H1 (cell line): ENCODE measurements at regions not wholly inside any gene's neighbourhood (a gene's known extent, or its start where the extent isn't known, plus 50 kb on each side); places are given as distances from the start of the nearest gene placed in this dataset.

ENCODE experiments used
- CTCF ChIA-PET: fragments of 300-600 bp; sonication (Branson Sonifier 250); formaldehyde crosslinking; loops from one replicate; lab custom pipeline; 2021; ENCODE audit not compliant: partially characterized antibody; lab: Charles Lee
- POLR2A ChIA-PET: fragments of 300-600 bp; sonication (Branson Sonifier 250); formaldehyde crosslinking; loops from one replicate; lab custom pipeline; 2021; ENCODE audit warnings: inconsistent platforms; ENCODE audit not compliant: partially characterized antibody; lab: Charles Lee
- DNase-seq, 2 experiments: peaks; one replicate each; pipeline versions ENCODE4 v3.0.0 to v3.0.0-alpha.2; 2010 to 2022; ENCODE audit warnings: low spot score in 2 of 2, low read depth in 1 of 2, mixed read lengths in 1 of 2
- FAIRE-seq: peaks from 2 replicates; lab custom pipeline; 2011; peaks lifted over from hg19 to GRCh38; lab: Jason Lieb, UNC
- H2AFZ ChIP-seq: 2 replicates; pipeline ENCODE4 v1.8.1; 2012; ENCODE audit warnings: low read length, inconsistent platforms
- H2AK5ac ChIP-seq: 2 replicates; pipeline ENCODE4 v1.6.1; 2013; ENCODE audit warnings: low read depth, low read length
- H2BK120ac ChIP-seq: replicated peaks from 2 replicates; pipeline ENCODE3; 2013; ENCODE audit warnings: low read depth, low read length, inconsistent platforms
- H2BK12ac ChIP-seq: 2 replicates; pipeline ENCODE4 v1.6.1; 2013; ENCODE audit warnings: low read depth, low read length
- H2BK15ac ChIP-seq: 2 replicates; pipeline ENCODE4 v1.6.1; 2013; ENCODE audit warnings: low read length
- H2BK20ac ChIP-seq: 2 replicates; pipeline ENCODE4 v1.6.1; 2013; ENCODE audit warnings: low read length
- H2BK5ac ChIP-seq: 2 replicates; pipeline ENCODE4 v1.6.1; 2013; ENCODE audit warnings: low read depth, low read length
- H3K14ac ChIP-seq: 2 replicates; pipeline ENCODE4 v1.6.1; 2013; ENCODE audit warnings: inconsistent platforms; ENCODE audit not compliant: insufficient read length
- H3K18ac ChIP-seq: 2 replicates; pipeline ENCODE4 v1.6.1; 2013; ENCODE audit warnings: low read length; ENCODE audit errors: extremely low read depth
- H3K23ac ChIP-seq: 2 replicates; pipeline ENCODE4 v1.6.1; 2013; ENCODE audit warnings: inconsistent platforms; ENCODE audit not compliant: insufficient read length
- H3K23me2 ChIP-seq: 2 replicates; pipeline ENCODE4 v1.6.1; 2013; ENCODE audit warnings: low read depth, low read length
- H3K27ac ChIP-seq: 2 replicates; pipeline ENCODE4 v1.6.1; 2011; ENCODE audit warnings: low read depth, low read length, inconsistent platforms
- H3K27me3 ChIP-seq, 4 experiments: replicated peaks in 1 of 4; 1 replicate in 1 of 4; 2 replicates in 3 of 4; pipeline versions ENCODE4 v1.6.1 to v1.8.1; 2011 to 2013; ENCODE audit warnings: low read length in 3 of 4, mild to moderate bottlenecking in 3 of 4, inconsistent platforms in 2 of 4, mixed read lengths in 2 of 4, moderate library complexity in 1 of 4; ENCODE audit not compliant: control insufficient read depth in 3 of 4, insufficient read depth in 3 of 4; ENCODE audit errors: extremely low read depth in 1 of 4
- H3K36me3 ChIP-seq, 4 experiments: 2 replicates each; pipeline versions ENCODE4 v1.6.1 to v1.8.1; 2011 to 2013; ENCODE audit warnings: mild to moderate bottlenecking in 4 of 4, low read length in 3 of 4, moderate library complexity in 2 of 4, control low read depth in 1 of 4, inconsistent platforms in 1 of 4; ENCODE audit not compliant: insufficient read depth in 4 of 4, control insufficient read depth in 2 of 4
- H3K4ac ChIP-seq: replicated peaks from 2 replicates; pipeline ENCODE3; 2013; ENCODE audit warnings: low read length, low read depth, mixed read lengths, inconsistent platforms; ENCODE audit not compliant: insufficient read length
- H3K4me1 ChIP-seq, 4 experiments: replicated peaks in 1 of 4; 1 replicate in 1 of 4; 2 replicates in 3 of 4; pipeline versions ENCODE4 v1.6.1 to v1.8.1; 2011 to 2013; ENCODE audit warnings: low read length in 3 of 4, inconsistent platforms in 2 of 4, mixed read lengths in 1 of 4; ENCODE audit not compliant: insufficient read depth in 4 of 4, control insufficient read depth in 3 of 4
- H3K4me2 ChIP-seq, 2 experiments: 2 replicates each; pipeline versions ENCODE4 v1.6.1 to v1.8.1; 2011 to 2013; ENCODE audit warnings: low read depth in 2 of 2, low read length in 2 of 2, control low read depth in 1 of 2, inconsistent platforms in 1 of 2, mild to moderate bottlenecking in 1 of 2; ENCODE audit not compliant: insufficient read depth in 1 of 2
- H3K4me3 ChIP-seq, 4 experiments: fragments of 200-600, 300-600 bp in 1 of 4; sonication (generic), shearing (Covaris generic), sonication (Bioruptor Twin) in 1 of 4; 2 replicates each; pipeline versions ENCODE4 v1.5.1 to v1.8.1; 2011 to 2016; ENCODE audit warnings: low read length in 4 of 4, low read depth in 3 of 4, control low read depth in 2 of 4, inconsistent platforms in 2 of 4, mild to moderate bottlenecking in 2 of 4, mixed read lengths in 1 of 4, moderate library complexity in 1 of 4; ENCODE audit not compliant: insufficient read depth in 2 of 4; ENCODE audit errors: extremely low read depth in 1 of 4
- H3K56ac ChIP-seq: replicated peaks from 2 replicates; pipeline ENCODE3; 2013; ENCODE audit warnings: low read depth, mild to moderate bottlenecking, mixed read lengths, low read length, inconsistent platforms; ENCODE audit not compliant: insufficient read length
- H3K79me1 ChIP-seq: 2 replicates; pipeline ENCODE4 v1.6.1; 2013; ENCODE audit warnings: low read depth, low read length, control low read depth
- H3K79me2 ChIP-seq, 2 experiments: 2 replicates each; pipeline versions ENCODE4 v1.6.1 to v1.8.1; 2012 to 2013; ENCODE audit warnings: low read length in 2 of 2, mild to moderate bottlenecking in 2 of 2, inconsistent platforms in 1 of 2; ENCODE audit not compliant: insufficient read depth in 2 of 2, control insufficient read depth in 1 of 2
- H3K9ac ChIP-seq, 4 experiments: replicated peaks in 1 of 4; 1 replicate in 1 of 4; 2 replicates in 3 of 4; pipeline versions ENCODE4 v1.6.1 to v1.8.1; 2011 to 2013; ENCODE audit warnings: low read depth in 3 of 4, low read length in 3 of 4, control low read depth in 2 of 4, mild to moderate bottlenecking in 2 of 4, moderate library complexity in 2 of 4, inconsistent platforms in 1 of 4; ENCODE audit errors: extremely low read depth in 1 of 4
- H3K9me3 ChIP-seq, 2 experiments: 2 replicates each; pipeline versions ENCODE4 v1.6.1 to v1.8.1; 2012 to 2013; ENCODE audit warnings: mild to moderate bottlenecking in 2 of 2, moderate library complexity in 2 of 2, control low read depth in 1 of 2, inconsistent platforms in 1 of 2, low read depth in 1 of 2, low read length in 1 of 2, mixed read lengths in 1 of 2; ENCODE audit not compliant: insufficient read depth in 2 of 2
- H4K20me1 ChIP-seq, 2 experiments: replicated peaks in 1 of 2; 2 replicates each; pipeline versions ENCODE3 to v1.8.1; 2011 to 2013; ENCODE audit warnings: inconsistent platforms in 2 of 2, low read length in 2 of 2, mild to moderate bottlenecking in 1 of 2; ENCODE audit not compliant: insufficient read depth in 2 of 2, control insufficient read depth in 1 of 2
- H4K5ac ChIP-seq: 2 replicates; pipeline ENCODE4 v1.6.1; 2013; ENCODE audit warnings: low read length, low read depth, mixed read lengths, inconsistent platforms; ENCODE audit not compliant: insufficient read length
- H4K8ac ChIP-seq: 2 replicates; pipeline ENCODE4 v1.8.0; 2013; ENCODE audit warnings: mild to moderate bottlenecking, moderate library complexity, low read length, inconsistent platforms; ENCODE audit not compliant: insufficient read depth; ENCODE audit errors: extremely low read depth
- H4K91ac ChIP-seq: replicated peaks from 2 replicates; pipeline ENCODE3; 2013; ENCODE audit warnings: low read length, mixed read lengths, inconsistent platforms; ENCODE audit not compliant: insufficient read length
- CBX5 ChIP-seq: fragments of 300-800, 300-1000 bp; sonication (generic); IDR thresholded peaks from 2 replicates; pipeline ENCODE4 v1.7.1; 2016; ENCODE audit warnings: antibody characterized with exemption, low read length, low read depth
- CEBPB ChIP-seq: IDR thresholded peaks from 2 replicates; pipeline ENCODE4 v1.6.1; 2012; ENCODE audit warnings: low read depth, low read length
- EP300 ChIP-seq, 2 experiments: IDR thresholded peaks; 1 replicate in 1 of 2; 2 replicates in 1 of 2; pipeline ENCODE4 v1.6.1; 2011 to 2012; ENCODE audit warnings: low read depth in 2 of 2, low read length in 2 of 2, mild to moderate bottlenecking in 2 of 2, borderline replicate concordance in 1 of 2, inconsistent platforms in 1 of 2, moderate library complexity in 1 of 2
- WGBS, 2 experiments: shearing (Covaris generic) in 1 of 2; methylation state at CpG; one replicate each; pipeline versions ENCODE4 v1.1.6 to v1.1.7; 2013 to 2015; ENCODE audit warnings: low lambda C conversion rate in 2 of 2, mixed read lengths in 2 of 2, inconsistent platforms in 1 of 2, low coverage in 1 of 2, missing lambda C conversion rate in 1 of 2; ENCODE audit not compliant: insufficient replicate concordance in 2 of 2, insufficient coverage in 1 of 2, insufficient read length in 1 of 2; ENCODE audit errors: extremely low coverage in 1 of 2, missing lambda C conversion rate in 1 of 2; 5-methylcytosine and 5-hydroxymethylcytosine counted together

DNA sequence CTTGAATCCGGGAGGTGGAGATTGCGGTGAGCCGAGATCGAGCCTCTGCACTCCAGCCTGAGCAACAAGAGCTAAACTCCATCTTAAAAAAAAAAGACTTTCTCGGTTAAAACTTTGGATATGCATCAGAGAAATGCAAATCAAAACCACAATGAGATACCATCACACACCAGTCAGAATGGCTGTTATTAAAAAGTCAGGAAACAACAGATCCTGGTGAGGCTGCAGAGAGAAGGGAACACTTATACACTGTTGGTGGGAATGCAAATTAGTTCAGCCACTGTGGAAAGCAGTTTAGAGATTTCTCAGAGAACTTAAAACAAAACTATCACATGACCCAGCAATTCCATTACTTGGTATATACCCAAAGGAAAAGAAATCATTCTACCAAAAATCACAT is 619.4 kb upstream of the KIRREL3 start:
- Histone ChIP-seq H4K20me1 (no peaks in the 10 kb centered on the region), H3K4me2 (no peak overlapping the region), H2BK5ac (no peak overlapping the region), H2BK12ac (no peak overlapping the region), H3K4ac (no peak overlapping the region), H3K27ac (no peak overlapping the region), H2AFZ (no peak overlapping the region), H3K36me3 (no peaks in the 10 kb centered on the region), H3K9ac (no peak overlapping the region), H2AK5ac (no peak overlapping the region), H3K23ac (no peak overlapping the region), H3K18ac (no peak overlapping the region), H3K4me3 (no peak overlapping the region), H4K5ac (no peak overlapping the region), H2BK15ac (no peak overlapping the region), H3K79me1 (no peaks in the 10 kb centered on the region), H3K9me3 (no peaks in the 10 kb centered on the region), H3K4me1 (no peaks in the 10 kb centered on the region), H3K14ac (no peak overlapping the region), H3K79me2 (no peaks in the 10 kb centered on the region), H2BK120ac (no peak overlapping the region), H3K23me2 (no peaks in the 10 kb centered on the region), H3K27me3 (no peaks in the 10 kb centered on the region; a peak in 1 of 7 replicates), H2BK20ac (no peak overlapping the region), H4K8ac (no peak overlapping the region), H4K91ac (no peak overlapping the region), H3K56ac (no peak overlapping the region)
- DNase-seq (no peak), FAIRE-seq (no peak)
- ChIA-PET POLR2A (no interaction called here), CTCF (no interaction called here)
- no peak for TF ChIP-seq EP300 (IDR thresholded peaks at IDR 0.05; ENCODE audit: borderline replicate concordance in 1 of 2, low read depth in 2 of 2, low read length in 2 of 2)
- no peak for TF ChIP-seq CEBPB
- TF ChIP-seq CBX5 = no peak
- 96% methylated on average over 5 of the region's 5 CpGs; no CpG with 5 or more reads in 1 of the 2 experiments for WGBS, 2 experiments
